Endothelial cell of umbilical vein (primary cell): ENCODE measurements at regions not wholly inside any gene's neighbourhood (a gene's known extent, or its start where the extent isn't known, plus 50 kb on each side); places are given as distances from the start of the nearest gene placed in this dataset.

ENCODE experiments used
- BruUV-seq: library from RNA; stranded (reverse); fragments of 400-500 nt; replicated peaks from 2 replicates; lab custom pipeline; 2021; lab: Mats Ljungman, UMichigan
- CTCF ChIA-PET: fragments of 300-600, 350-600 bp; sonication (Branson Sonifier 250); formaldehyde crosslinking; loops from one replicate; lab custom pipeline; 2021; ENCODE audit warnings: antibody characterized with exemption, inconsistent platforms; lab: Charles Lee
- POLR2A ChIA-PET: fragments of 300-600, 350-600 bp; sonication (Branson Sonifier 250); formaldehyde crosslinking; loops from one replicate; lab custom pipeline; 2021; ENCODE audit warnings: antibody characterized with exemption, inconsistent platforms; lab: Charles Lee
- DNase-seq: peaks from one replicate; pipeline ENCODE4 v3.0.0-alpha.2; 2011; ENCODE audit warnings: low read depth, low spot score
- FAIRE-seq: peaks from 2 replicates; lab custom pipeline; 2011; peaks lifted over from hg19 to GRCh38; lab: Jason Lieb, UNC
- H2AFZ ChIP-seq: 2 replicates; pipeline ENCODE4 v1.6.0; 2012; ENCODE audit warnings: low read depth, low read length, control low read depth, inconsistent platforms
- H3K27ac ChIP-seq: 2 replicates; pipeline ENCODE4 v1.5.1; 2011; ENCODE audit warnings: low read depth, mild to moderate bottlenecking, control low read depth, low read length, moderate library complexity; ENCODE audit not compliant: insufficient read depth
- H3K27me3 ChIP-seq, 2 experiments: 2 replicates each; pipeline versions ENCODE4 v1.6.0 to v1.6.1; 2011; ENCODE audit warnings: low read length in 2 of 2, mixed read lengths in 1 of 2; ENCODE audit not compliant: control insufficient read depth in 2 of 2, insufficient read depth in 2 of 2
- H3K36me3 ChIP-seq, 2 experiments: 2 replicates in 1 of 2; 3 replicates in 1 of 2; pipeline ENCODE4 v1.5.1; 2011; ENCODE audit warnings: low read length in 2 of 2, mild to moderate bottlenecking in 1 of 2, moderate library complexity in 1 of 2; ENCODE audit not compliant: control insufficient read depth in 2 of 2, insufficient read depth in 2 of 2; ENCODE audit errors: extremely low read depth in 1 of 2
- H3K4me1 ChIP-seq: 3 replicates; pipeline ENCODE4 v1.5.1; 2011; ENCODE audit warnings: mild to moderate bottlenecking, low read length; ENCODE audit not compliant: control insufficient read depth, insufficient read depth; ENCODE audit errors: extremely low read depth
- H3K4me2 ChIP-seq: 2 replicates; pipeline ENCODE4 v1.6.1; 2011; ENCODE audit warnings: low read length, control low read depth, mixed read lengths; ENCODE audit not compliant: insufficient read depth
- H3K4me3 ChIP-seq, 3 experiments: fragments of 200-600 bp in 1 of 3; sonication (generic), shearing (Covaris generic) in 1 of 3; replicated peaks in 1 of 3; 2 replicates each; pipeline ENCODE4 v1.5.1; 2011 to 2016; ENCODE audit warnings: control low read depth in 3 of 3, low read length in 3 of 3, mild to moderate bottlenecking in 2 of 3, inconsistent platforms in 1 of 3, low read depth in 1 of 3, moderate library complexity in 1 of 3; ENCODE audit not compliant: insufficient read depth in 1 of 3
- H3K79me2 ChIP-seq: 2 replicates; pipeline ENCODE4 v1.6.0; 2012; ENCODE audit warnings: low read length, inconsistent platforms; ENCODE audit not compliant: control insufficient read depth, insufficient read depth
- H3K9ac ChIP-seq: replicated peaks from 2 replicates; pipeline ENCODE3; 2011; ENCODE audit warnings: low read length, control low read depth; ENCODE audit not compliant: insufficient read depth; ENCODE audit errors: extremely low read depth
- H3K9me1 ChIP-seq: replicated peaks from 3 replicates; pipeline ENCODE4 v1.6.0; 2011; ENCODE audit warnings: mild to moderate bottlenecking, low read length; ENCODE audit not compliant: control insufficient read depth, insufficient read depth; ENCODE audit errors: extremely low read depth
- H3K9me3 ChIP-seq: replicated peaks from 2 replicates; pipeline ENCODE4 v1.5.1; 2012; ENCODE audit warnings: low read length, inconsistent platforms; ENCODE audit not compliant: control insufficient read depth, insufficient read depth
- H4K20me1 ChIP-seq: replicated peaks from 2 replicates; pipeline ENCODE3; 2011; ENCODE audit warnings: mild to moderate bottlenecking, low read length; ENCODE audit not compliant: control insufficient read depth, insufficient read depth; ENCODE audit errors: extremely low read depth
- EZH2 ChIP-seq: IDR thresholded peaks from 2 replicates; pipeline ENCODE4 v1.6.1; 2012; ENCODE audit warnings: borderline replicate concordance, low read depth, mild to moderate bottlenecking, moderate library complexity, low read length, inconsistent platforms; ENCODE audit not compliant: severe bottlenecking
- FOS ChIP-seq: IDR thresholded peaks from 2 replicates; pipeline ENCODE4 v1.6.1; 2011; ENCODE audit warnings: mild to moderate bottlenecking, low read length, moderate library complexity, borderline replicate concordance; ENCODE audit not compliant: insufficient read depth
- GATA2 ChIP-seq: IDR thresholded peaks from 2 replicates; pipeline ENCODE4 v1.7.0; 2011; ENCODE audit warnings: low read depth, mild to moderate bottlenecking, moderate library complexity, mixed read lengths, low read length; ENCODE audit not compliant: insufficient read length, insufficient read depth
- JUN ChIP-seq: IDR thresholded peaks from 2 replicates; pipeline ENCODE4 v1.6.1; 2011; ENCODE audit warnings: borderline replicate concordance, low read depth; ENCODE audit not compliant: insufficient read length, insufficient read depth
- MYC ChIP-seq: IDR thresholded peaks from one replicate; pipeline ENCODE4 v1.6.1; 2011; ENCODE audit warnings: mild to moderate bottlenecking, low read depth, low read length
- POLR2A ChIP-seq: IDR thresholded peaks from 2 replicates; pipeline ENCODE4 v1.6.1; 2012; ENCODE audit warnings: low read depth, mild to moderate bottlenecking, control low read depth, low read length
- POLR2AphosphoS5 ChIP-seq: IDR thresholded peaks from 2 replicates; pipeline ENCODE4 v1.6.1; 2012; ENCODE audit warnings: low read depth, mild to moderate bottlenecking, control low read depth, low read length, moderate library complexity; ENCODE audit not compliant: insufficient read depth
- dilution Hi-C: fragments of 300-500 bp; cut with MboI; formaldehyde crosslinking; loops from one replicate; pipeline ENCODE4 v1.15.0; 2019; ENCODE audit warnings: low sequenced_read_pairs; ENCODE audit not compliant: extremely low pct_ligation_motif_present
- intact Hi-C: fragments of 100-400 bp; cut with micrococcal nuclease; formaldehyde crosslinking; loops from one replicate; pipeline ENCODE4 v1.10.0; 2022
- TF ChIP-seq, protein P1 (sequence below): IDR thresholded peaks from 2 replicates; pipeline ENCODE4 v1.6.1; 2011; ENCODE audit not compliant: insufficient read depth, insufficient read length
- TF ChIP-seq, protein P2 (sequence below), 2 donors: IDR thresholded peaks; 1 replicate in 1 of 2; 2 replicates in 1 of 2; pipeline ENCODE4 v1.5.1; 2011; ENCODE audit warnings: low read length in 2 of 2, mild to moderate bottlenecking in 2 of 2, moderate library complexity in 2 of 2, control low read depth in 1 of 2, inconsistent platforms in 1 of 2, low read depth in 1 of 2; ENCODE audit not compliant: insufficient read depth in 1 of 2; ENCODE audit errors: extremely low read depth in 1 of 2

DNA sequence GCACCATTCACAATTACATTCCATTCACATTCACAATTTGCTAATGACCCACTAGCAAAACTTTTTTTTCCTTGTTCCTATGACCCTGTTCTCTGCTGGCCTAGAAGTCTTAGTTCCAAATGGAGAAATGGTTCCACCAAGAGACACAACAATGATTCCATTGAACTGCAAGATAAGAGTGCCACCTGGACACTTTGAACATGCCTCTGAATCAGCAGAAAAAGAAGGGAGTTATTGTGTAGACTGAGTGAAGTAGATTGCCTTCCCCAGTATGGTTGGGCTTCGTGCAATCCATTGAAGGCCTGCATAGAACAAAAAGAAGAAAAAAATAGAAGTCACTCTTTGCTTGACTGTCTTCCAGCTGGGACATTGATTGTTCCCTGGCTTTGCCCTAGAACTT is 133.8 kb upstream of the PMCH start:
- ChIA-PET POLR2A (no interaction called here), CTCF (no interaction called here)
- no peak for DNase-seq
- TF ChIP-seq EZH2 (no peak), FOS (no peak), POLR2A (no peak), MYC (no peak), POLR2AphosphoS5 (no peak), GATA2 (no peak), JUN (no peak)
- TF ChIP-seq, protein P1, sequence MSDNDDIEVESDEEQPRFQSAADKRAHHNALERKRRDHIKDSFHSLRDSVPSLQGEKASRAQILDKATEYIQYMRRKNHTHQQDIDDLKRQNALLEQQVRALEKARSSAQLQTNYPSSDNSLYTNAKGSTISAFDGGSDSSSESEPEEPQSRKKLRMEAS: no peak
- TF ChIP-seq, protein P2, sequence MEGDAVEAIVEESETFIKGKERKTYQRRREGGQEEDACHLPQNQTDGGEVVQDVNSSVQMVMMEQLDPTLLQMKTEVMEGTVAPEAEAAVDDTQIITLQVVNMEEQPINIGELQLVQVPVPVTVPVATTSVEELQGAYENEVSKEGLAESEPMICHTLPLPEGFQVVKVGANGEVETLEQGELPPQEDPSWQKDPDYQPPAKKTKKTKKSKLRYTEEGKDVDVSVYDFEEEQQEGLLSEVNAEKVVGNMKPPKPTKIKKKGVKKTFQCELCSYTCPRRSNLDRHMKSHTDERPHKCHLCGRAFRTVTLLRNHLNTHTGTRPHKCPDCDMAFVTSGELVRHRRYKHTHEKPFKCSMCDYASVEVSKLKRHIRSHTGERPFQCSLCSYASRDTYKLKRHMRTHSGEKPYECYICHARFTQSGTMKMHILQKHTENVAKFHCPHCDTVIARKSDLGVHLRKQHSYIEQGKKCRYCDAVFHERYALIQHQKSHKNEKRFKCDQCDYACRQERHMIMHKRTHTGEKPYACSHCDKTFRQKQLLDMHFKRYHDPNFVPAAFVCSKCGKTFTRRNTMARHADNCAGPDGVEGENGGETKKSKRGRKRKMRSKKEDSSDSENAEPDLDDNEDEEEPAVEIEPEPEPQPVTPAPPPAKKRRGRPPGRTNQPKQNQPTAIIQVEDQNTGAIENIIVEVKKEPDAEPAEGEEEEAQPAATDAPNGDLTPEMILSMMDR (IDR thresholded peaks at IDR 0.05; ENCODE audit: extremely low read depth in 1 of 2, insufficient read depth in 1 of 2, low read depth in 1 of 2, low read length in 2 of 2): no peak
- no peak overlapping the region for H3K4me3 ChIP-seq
- dilution Hi-C loops: no loop called here
- no peak overlapping the region for H3K27ac ChIP-seq
- no peak overlapping the region for H3K4me2 ChIP-seq
- H3K79me2 ChIP-seq: no peaks in the 10 kb centered on the region
- H3K36me3 ChIP-seq: no peaks in the 10 kb centered on the region
- H3K9me1 ChIP-seq: no peaks in the 10 kb centered on the region
- no peak overlapping the region for H2AFZ ChIP-seq
- intact Hi-C loops: no loop called here
- no peak for FAIRE-seq
- no peaks in the 10 kb centered on the region for H3K4me1 ChIP-seq
- H4K20me1 ChIP-seq: no peaks in the 10 kb centered on the region
- H3K9me3 ChIP-seq: no peaks in the 10 kb centered on the region
- H3K9ac ChIP-seq: no peak overlapping the region
- no peaks in the 10 kb centered on the region for H3K27me3 ChIP-seq
- BruUV-seq: no TSS peak
